ENCODE measurements at regions not wholly inside any gene's neighbourhood (a gene's known extent, or its start where the extent isn't known, plus 50 kb on each side); places are given as distances from the start of the nearest gene placed in this dataset.

GRCh38 chr18:7466190-7466589 lies 100.9 kb upstream of the PTPRM start:
- no peak for TF ChIP-seq CTCF (conservative IDR thresholded peaks at IDR 0.05)
- TF ChIP-seq EZH2 (IDR thresholded peaks at IDR 0.05; ENCODE audit: low read depth): no peak

Measured in PC-9 (cell line).